CD14-positive monocyte (primary cell): ENCODE measurements at regions not wholly inside any gene's neighbourhood (a gene's known extent, or its start where the extent isn't known, plus 50 kb on each side); places are given as distances from the start of the nearest gene placed in this dataset.
"Not testable (repeated sequence)": the region's sequence is repeated elsewhere in the genome, so short reads cannot be mapped to it uniquely, and the experiment has no call there.

ENCODE experiments used
- DNase-seq, 3 donors: peaks; one replicate each; pipeline ENCODE4 v3.0.0-alpha.2; 2011 to 2022
- H2AFZ ChIP-seq: 2 replicates; pipeline ENCODE4 v1.6.0; 2012; ENCODE audit warnings: mild to moderate bottlenecking, low read depth, low read length, inconsistent platforms; ENCODE audit not compliant: insufficient read depth, poor library complexity, severe bottlenecking
- H3K27ac ChIP-seq, 2 donors: 1 replicate in 1 of 2; 2 replicates in 1 of 2; pipeline ENCODE4 v1.5.1; 2012 to 2013; ENCODE audit warnings: low read length in 2 of 2, control low read depth in 1 of 2, inconsistent platforms in 1 of 2, low read depth in 1 of 2, mild to moderate bottlenecking in 1 of 2
- H3K27me3 ChIP-seq, 2 donors: one replicate each; pipeline versions ENCODE4 v1.6.0 to v1.6.1; 2011 to 2013; ENCODE audit warnings: low read length in 2 of 2; ENCODE audit not compliant: control insufficient read depth in 2 of 2, insufficient read depth in 2 of 2
- H3K36me3 ChIP-seq, 2 donors: replicated peaks in 1 of 2; 1 replicate in 1 of 2; 2 replicates in 1 of 2; pipeline versions ENCODE4 v1.5.1 to v1.6.1; 2012 to 2013; ENCODE audit warnings: low read length in 2 of 2, control low read depth in 1 of 2, inconsistent platforms in 1 of 2, mild to moderate bottlenecking in 1 of 2; ENCODE audit not compliant: insufficient read depth in 2 of 2, control insufficient read depth in 1 of 2
- H3K4me1 ChIP-seq, 2 donors: 1 replicate in 1 of 2; 2 replicates in 1 of 2; pipeline versions ENCODE4 v1.5.1 to v1.6.1; 2012 to 2013; ENCODE audit warnings: low read length in 2 of 2, control low read depth in 1 of 2, inconsistent platforms in 1 of 2, mild to moderate bottlenecking in 1 of 2, moderate library complexity in 1 of 2; ENCODE audit not compliant: insufficient read depth in 2 of 2, control insufficient read depth in 1 of 2
- H3K4me2 ChIP-seq: replicated peaks from 2 replicates; pipeline ENCODE3; 2012; ENCODE audit warnings: low read length, moderate library complexity, mild to moderate bottlenecking; ENCODE audit not compliant: poor library complexity, severe bottlenecking; ENCODE audit errors: extremely low read depth
- H3K4me3 ChIP-seq, 3 experiments: fragments of 200-600 bp in 1 of 3; sonication (generic) in 1 of 3; replicated peaks in 1 of 3; 1 replicate in 2 of 3; 2 replicates in 1 of 3; pipeline ENCODE4 v1.5.1; 2011 to 2013; ENCODE audit warnings: low read length in 3 of 3, mild to moderate bottlenecking in 3 of 3, control low read depth in 2 of 3, low read depth in 2 of 3, inconsistent platforms in 1 of 3, moderate library complexity in 1 of 3
- H3K79me2 ChIP-seq: 2 replicates; pipeline ENCODE4 v1.6.0; 2012; ENCODE audit warnings: mild to moderate bottlenecking, control low read depth, inconsistent platforms, low read length, moderate library complexity; ENCODE audit not compliant: insufficient read depth
- H3K9ac ChIP-seq: 2 replicates; pipeline ENCODE4 v1.6.0; 2017; ENCODE audit warnings: low read length, mild to moderate bottlenecking; ENCODE audit not compliant: insufficient read depth, poor library complexity, severe bottlenecking
- H3K9me3 ChIP-seq, 2 donors: replicated peaks in 1 of 2; 1 replicate in 1 of 2; 2 replicates in 1 of 2; pipeline versions ENCODE4 v1.5.1 to v1.6.1; 2012 to 2013; ENCODE audit warnings: low read length in 2 of 2, control low read depth in 1 of 2; ENCODE audit not compliant: control insufficient read depth in 1 of 2, insufficient read depth in 1 of 2
- H4K20me1 ChIP-seq: 2 replicates; pipeline ENCODE4 v1.6.0; 2012; ENCODE audit warnings: mild to moderate bottlenecking, low read length, control low read depth, moderate library complexity; ENCODE audit not compliant: insufficient read depth
- H3K27ac Mint-ChIP-seq, 7 donors: one replicate each; pipeline ENCODE4 v1.8.0; 2020; ENCODE audit warnings: mild to moderate bottlenecking in 7 of 7, mixed read lengths in 7 of 7, moderate library complexity in 6 of 7, inconsistent platforms in 2 of 7
- H3K27me3 Mint-ChIP-seq, 3 donors: one replicate each; pipeline ENCODE4 v1.8.0; 2021 to 2022; ENCODE audit warnings: low read depth in 3 of 3, mild to moderate bottlenecking in 3 of 3, mixed read lengths in 3 of 3, moderate library complexity in 3 of 3, inconsistent platforms in 1 of 3
- H3K36me3 Mint-ChIP-seq, 2 donors: one replicate each; pipeline ENCODE4 v1.8.0; 2020; ENCODE audit warnings: mixed read lengths in 2 of 2, inconsistent platforms in 1 of 2, mild to moderate bottlenecking in 1 of 2
- H3K4me1 Mint-ChIP-seq: one replicate; pipeline ENCODE4 v1.8.0; 2020; ENCODE audit warnings: mild to moderate bottlenecking, mixed read lengths
- H3K4me3 Mint-ChIP-seq, 2 donors: one replicate each; pipeline ENCODE4 v1.8.0; 2020; ENCODE audit warnings: mild to moderate bottlenecking in 2 of 2, mixed read lengths in 2 of 2, moderate library complexity in 1 of 2
- H3K9me3 Mint-ChIP-seq, 7 donors: one replicate each; pipeline ENCODE4 v1.8.0; 2020 to 2022; ENCODE audit warnings: mixed read lengths in 7 of 7, mild to moderate bottlenecking in 6 of 7, moderate library complexity in 6 of 7, inconsistent platforms in 2 of 7
- WGBS: methylation state at CpG from one replicate; pipeline ENCODE4 v1.1.5; 2013; ENCODE audit warnings: missing lambda C conversion rate; ENCODE audit not compliant: insufficient coverage; 5-methylcytosine and 5-hydroxymethylcytosine counted together
- intact Hi-C, 2 donors: fragments of 100-400 bp; cut with micrococcal nuclease; formaldehyde crosslinking; loops; one replicate each; pipeline versions ENCODE4 v1.15.0 to v1.15.1; 2023
- TF ChIP-seq, protein P1 (sequence below): fragments of 200-600 bp; IDR thresholded peaks from one replicate; pipeline ENCODE4 v1.8.0; 2022; ENCODE audit warnings: antibody characterized with exemption, mild to moderate bottlenecking

DNA sequence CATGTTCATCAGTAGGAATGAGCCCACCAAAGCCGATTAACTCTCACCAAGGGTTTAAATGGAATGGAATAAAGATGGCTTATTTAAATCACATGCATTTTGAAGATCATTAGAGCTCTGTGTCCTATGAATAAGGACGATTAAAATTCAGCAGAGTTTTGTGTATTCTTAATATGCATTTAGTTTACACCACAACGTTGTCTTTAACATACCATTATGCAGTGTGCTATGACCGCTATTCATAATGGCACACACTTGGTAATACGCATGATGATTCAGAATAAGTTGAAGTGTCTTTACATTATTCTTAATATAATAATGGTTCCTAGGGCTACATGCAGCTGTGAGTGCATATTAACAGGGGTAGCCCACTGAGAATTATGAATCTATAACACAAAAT is 190.7 kb downstream of the PTBP2 start:
- H3K27me3 ChIP-seq = no peaks in the 10 kb centered on the region
- H3K27ac Mint-ChIP-seq = no peak overlapping the region
- H3K36me3 Mint-ChIP-seq = no peaks in the 10 kb centered on the region
- no peak overlapping the region for H3K4me2 ChIP-seq
- no peak overlapping the region for H3K9ac ChIP-seq
- H3K4me3 Mint-ChIP-seq = no peak overlapping the region
- H4K20me1 ChIP-seq = no peaks in the 10 kb centered on the region
- no peak overlapping the region for H3K4me3 ChIP-seq
- peaks cover 0 to 7% (median 3%) of the 10 kb centered on the region in 7 donors for H3K9me3 Mint-ChIP-seq
- H3K4me1 ChIP-seq = no peaks in the 10 kb centered on the region
- no peaks in the 10 kb centered on the region for H3K79me2 ChIP-seq
- H3K27me3 Mint-ChIP-seq = peaks cover 0 to 1% (median 0%) of the 10 kb centered on the region in 3 donors
- H3K36me3 ChIP-seq = no peaks in the 10 kb centered on the region
- H3K9me3 ChIP-seq = no peaks in the 10 kb centered on the region
- no peak overlapping the region for H2AFZ ChIP-seq
- intact Hi-C loops = no loop called here
- H3K27ac ChIP-seq = no peak overlapping the region
- WGBS = no CpG with 5 or more reads among the region's 5 CpGs
- TF ChIP-seq, protein P1, sequence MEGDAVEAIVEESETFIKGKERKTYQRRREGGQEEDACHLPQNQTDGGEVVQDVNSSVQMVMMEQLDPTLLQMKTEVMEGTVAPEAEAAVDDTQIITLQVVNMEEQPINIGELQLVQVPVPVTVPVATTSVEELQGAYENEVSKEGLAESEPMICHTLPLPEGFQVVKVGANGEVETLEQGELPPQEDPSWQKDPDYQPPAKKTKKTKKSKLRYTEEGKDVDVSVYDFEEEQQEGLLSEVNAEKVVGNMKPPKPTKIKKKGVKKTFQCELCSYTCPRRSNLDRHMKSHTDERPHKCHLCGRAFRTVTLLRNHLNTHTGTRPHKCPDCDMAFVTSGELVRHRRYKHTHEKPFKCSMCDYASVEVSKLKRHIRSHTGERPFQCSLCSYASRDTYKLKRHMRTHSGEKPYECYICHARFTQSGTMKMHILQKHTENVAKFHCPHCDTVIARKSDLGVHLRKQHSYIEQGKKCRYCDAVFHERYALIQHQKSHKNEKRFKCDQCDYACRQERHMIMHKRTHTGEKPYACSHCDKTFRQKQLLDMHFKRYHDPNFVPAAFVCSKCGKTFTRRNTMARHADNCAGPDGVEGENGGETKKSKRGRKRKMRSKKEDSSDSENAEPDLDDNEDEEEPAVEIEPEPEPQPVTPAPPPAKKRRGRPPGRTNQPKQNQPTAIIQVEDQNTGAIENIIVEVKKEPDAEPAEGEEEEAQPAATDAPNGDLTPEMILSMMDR = no peak
- H3K4me1 Mint-ChIP-seq = no peaks in the 10 kb centered on the region
- DNase-seq = no peak

DNA sequence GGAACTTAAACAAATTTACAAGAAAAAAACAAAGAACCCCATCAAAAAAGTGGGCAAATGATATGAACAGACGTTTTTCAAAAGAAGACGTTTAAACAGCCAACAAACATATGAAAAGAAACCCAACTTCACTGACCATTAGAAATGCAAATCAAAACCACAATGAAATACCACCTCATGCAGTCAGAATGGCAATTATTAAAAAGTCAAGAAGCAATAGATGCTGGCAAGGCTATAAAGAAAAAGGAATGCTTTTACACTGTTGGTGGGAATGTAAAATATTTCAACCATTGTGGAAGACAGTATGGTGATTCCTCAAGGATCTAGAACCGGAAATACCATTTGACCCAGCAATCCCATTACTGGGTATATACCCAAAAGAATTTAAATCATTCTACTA is 194.1 kb downstream of the PTBP2 start:
- H3K4me1 ChIP-seq, H3K4me1 Mint-ChIP-seq, H3K9me3 Mint-ChIP-seq, H3K4me3 Mint-ChIP-seq, H3K27me3 ChIP-seq, H3K9ac ChIP-seq, intact Hi-C loops, H4K20me1 ChIP-seq, H3K36me3 ChIP-seq, H3K79me2 ChIP-seq, H3K9me3 ChIP-seq, DNase-seq, H3K27me3 Mint-ChIP-seq, H2AFZ ChIP-seq, H3K36me3 Mint-ChIP-seq, H3K27ac Mint-ChIP-seq, H3K27ac ChIP-seq, H3K4me2 ChIP-seq, H3K4me3 ChIP-seq: not testable (repeated sequence)
- WGBS = no CpG with 5 or more reads among the region's 3 CpGs
